NCI-H748 (cell line): ENCODE measurements at regions not wholly inside any gene's neighbourhood (a gene's known extent, or its start where the extent isn't known, plus 50 kb on each side); places are given as distances from the start of the nearest gene placed in this dataset.
"Not testable (repeated sequence)": the region's sequence is repeated elsewhere in the genome, so short reads cannot be mapped to it uniquely, and the experiment has no call there.

Source experiments
- DNase-seq: peaks from one replicate; lab custom pipeline; 2025; ENCODE audit not compliant: unreplicated experiment; lab: John Stamatoyannopoulos, UW

DNA sequence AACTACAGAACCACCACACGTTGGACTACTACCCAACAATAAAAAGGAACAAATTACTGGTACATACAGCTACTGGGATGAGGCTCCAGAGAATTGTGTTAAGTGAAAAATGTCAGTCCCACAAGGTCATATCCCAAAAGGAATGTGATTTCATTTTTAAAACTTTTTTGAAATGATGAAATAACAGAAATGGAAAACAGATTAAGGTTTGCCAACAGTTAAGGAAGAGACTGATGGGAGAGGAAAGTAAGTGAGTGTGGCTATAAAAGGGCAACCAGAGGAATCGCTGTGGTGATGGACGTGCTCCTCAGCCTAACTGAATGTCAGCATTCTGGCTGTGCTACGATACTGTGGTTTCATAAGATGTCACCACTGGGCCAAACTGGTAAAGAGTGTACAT lies 512.8 kb downstream of the UQCRFS1 start:
- DNase-seq: no peak

DNA sequence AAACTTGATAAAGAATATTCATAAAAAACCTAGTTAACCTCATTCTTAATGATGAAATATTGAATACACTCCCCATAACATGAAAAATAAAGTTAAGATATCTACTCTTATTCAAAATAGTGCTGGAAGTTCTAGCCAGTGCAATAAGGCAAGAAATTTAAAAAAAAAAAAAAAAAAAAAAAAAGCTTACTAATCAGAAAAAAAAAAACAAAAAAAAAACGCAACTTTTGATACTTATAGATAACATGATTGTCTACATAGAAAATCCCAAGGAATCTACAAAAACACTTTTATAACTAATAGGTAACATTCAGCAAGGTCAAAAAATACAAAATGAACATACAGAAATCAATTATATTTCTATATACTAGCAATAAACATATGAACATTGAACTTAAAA lies 515.6 kb downstream of the UQCRFS1 start:
- DNase-seq: no peak

DNA sequence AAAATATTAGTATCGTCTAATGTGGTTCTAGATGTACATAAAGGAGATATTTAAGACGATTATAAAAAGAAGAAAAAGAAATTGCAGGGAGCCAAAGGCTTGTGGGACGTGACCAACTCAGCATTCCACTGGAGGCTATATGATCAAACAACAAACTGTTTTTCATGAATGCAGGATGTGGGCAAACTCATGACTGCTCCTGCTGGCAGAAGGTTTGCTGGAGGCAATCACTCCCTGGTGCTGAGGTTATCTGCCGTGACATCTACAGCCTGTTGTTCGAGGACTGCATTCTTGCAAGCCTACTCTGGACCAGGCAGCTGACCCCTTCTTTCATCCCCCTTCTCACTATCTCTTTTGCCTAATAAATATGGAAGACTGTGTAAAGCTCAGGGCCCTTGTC lies 518.1 kb downstream of the UQCRFS1 start:
- DNase-seq: no peak

DNA sequence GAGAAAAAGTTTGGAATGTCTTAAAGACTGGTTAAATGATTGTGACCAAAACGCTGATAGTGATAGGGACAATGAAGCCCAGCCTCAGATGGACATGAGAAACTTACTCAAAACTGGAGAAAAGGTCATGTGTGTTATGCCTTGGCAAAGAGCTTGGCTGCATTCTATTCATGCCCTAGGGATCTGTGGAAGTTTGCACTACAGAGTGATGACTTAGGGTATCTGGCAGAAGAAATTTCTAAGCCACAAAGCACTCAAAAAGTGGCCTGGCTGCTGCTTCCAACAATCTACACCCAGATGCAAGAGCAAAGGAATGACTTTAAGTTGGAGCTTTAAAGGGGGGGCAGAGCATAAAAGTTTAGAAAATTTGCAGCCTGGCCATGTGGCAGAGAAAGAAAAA lies 521.3 kb downstream of the UQCRFS1 start:
- DNase-seq: no peak

DNA sequence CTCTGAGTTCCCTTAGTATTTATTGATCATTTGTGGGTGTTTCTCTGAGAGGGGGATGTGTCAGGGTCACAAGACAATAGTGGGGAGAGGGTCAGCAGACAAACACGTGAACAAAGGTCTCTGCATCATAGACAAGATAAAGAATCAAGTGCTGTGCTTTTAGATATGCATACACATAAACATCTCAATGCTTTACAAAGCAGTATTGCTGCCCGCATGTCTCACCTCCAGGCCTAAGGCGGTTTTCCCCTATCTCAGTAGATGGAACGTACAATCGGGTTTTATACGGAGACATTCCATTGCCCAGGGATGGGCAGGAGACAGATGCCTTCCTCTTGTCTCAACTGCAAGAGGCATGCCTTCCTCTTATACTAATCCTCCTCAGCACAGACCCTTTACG lies 523.5 kb downstream of the UQCRFS1 start:
- not testable (repeated sequence) for DNase-seq

DNA sequence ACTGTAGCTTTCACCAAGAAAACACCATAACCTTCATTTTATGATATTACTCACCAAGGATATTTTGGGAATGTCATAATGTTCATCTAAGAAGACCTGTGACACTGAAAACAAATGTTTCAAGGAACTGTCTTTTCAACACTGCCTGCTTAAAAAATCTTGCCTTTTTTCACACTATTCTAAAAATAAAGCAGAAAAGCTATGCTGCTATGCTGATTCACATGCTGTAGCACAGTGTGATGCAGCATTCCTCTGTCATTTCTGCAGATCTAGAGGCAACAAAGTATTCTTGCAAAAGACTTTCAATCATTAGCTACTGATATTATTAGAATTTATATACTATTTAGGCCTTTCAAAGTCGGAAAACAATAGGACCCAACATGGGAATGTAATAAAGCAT lies 525.7 kb downstream of the UQCRFS1 start:
- DNase-seq: no peak

DNA sequence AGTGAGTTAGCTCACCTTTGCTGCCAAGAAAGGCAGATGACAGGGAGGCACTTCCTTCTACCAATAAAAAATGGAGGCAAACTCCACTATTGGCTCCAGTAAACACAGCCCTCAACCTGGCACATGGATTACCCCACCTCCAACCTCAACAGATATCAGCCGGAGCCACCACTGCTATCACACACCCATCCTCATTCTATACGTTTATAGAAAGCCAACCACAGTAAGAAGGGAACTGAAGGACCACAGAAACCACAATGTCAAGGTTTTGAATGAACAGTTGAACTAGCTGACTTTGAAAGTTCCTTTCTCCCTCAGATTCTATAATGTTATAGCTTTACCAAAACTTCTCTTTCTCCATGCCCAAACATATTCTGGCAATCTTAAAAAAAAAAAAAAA lies 526.2 kb downstream of the UQCRFS1 start:
- DNase-seq: no peak

DNA sequence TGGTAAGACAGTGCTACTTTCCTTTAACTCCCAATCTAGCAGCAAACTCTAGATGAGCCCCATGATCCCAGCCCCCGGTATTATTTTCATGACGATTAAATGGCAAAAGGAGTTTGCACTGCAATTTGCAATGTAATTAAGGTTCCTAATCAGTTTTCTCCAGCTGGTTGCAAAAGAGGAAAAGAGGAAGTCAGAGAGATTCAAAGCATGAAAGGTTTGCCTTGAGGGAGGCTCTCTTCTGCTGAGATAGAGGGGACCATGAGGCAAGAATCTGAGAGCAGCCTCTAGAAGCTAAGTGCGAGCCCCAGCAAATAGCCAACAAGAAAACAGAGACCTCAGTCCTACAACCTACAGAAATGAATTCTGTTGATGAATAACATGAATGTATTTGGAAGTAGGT lies 527.1 kb downstream of the UQCRFS1 start:
- DNase-seq: no peak

DNA sequence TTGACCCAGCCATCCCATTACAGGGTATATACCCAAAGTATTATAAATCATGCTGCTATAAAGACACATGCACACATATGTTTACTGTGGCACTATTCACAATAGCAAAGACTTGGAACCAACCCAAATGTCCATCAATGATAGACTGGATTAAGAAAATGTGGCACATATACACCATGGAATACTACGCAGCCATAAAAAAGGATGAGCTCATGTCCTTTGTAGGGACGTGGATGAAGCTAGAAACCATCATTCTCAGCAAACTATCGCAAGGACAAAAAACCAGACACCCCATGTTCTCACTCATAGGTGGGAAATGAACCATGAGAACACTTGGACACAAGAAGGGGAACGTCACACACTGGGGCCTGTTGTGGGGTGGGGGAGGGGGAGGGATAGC lies 527.9 kb downstream of the UQCRFS1 start:
- not testable (repeated sequence) for DNase-seq

DNA sequence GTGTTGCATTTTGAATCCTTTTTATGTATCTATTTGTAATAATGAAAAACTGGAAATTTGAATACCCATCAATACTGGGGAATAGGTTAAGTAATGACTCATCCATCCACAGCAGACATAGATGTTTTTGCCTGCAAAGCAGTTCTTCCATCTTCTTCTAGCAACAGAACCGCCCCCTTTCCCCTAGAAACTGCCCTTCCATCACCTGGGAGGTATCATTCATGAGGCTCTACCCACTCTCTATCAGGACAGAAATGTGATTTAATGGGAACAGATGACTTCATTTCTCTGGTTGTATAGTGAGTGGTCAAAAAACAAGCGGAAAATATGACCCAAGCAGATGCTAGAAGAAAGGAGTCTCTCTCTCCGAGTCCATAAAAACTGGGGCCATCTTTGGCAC lies 532.8 kb downstream of the UQCRFS1 start:
- no peak for DNase-seq

DNA sequence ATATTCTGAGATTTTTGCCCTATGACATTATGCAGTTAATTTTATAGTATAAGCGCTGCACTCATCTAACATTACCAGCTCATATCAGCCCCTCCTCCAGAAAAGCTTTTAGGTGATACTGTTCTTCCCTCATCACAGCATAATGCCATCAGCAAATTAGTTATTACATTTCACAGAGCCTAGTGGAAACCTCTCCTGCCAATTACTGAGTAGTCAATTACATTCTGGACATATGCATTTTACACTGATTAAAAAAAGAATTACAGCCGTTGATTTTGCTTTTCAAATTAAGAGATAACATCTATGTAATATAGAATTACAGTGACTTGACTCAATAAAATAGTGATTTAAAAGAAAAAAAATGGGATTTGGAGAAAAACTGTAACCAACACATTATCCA lies 542.1 kb downstream of the UQCRFS1 start:
- no peak for DNase-seq

DNA sequence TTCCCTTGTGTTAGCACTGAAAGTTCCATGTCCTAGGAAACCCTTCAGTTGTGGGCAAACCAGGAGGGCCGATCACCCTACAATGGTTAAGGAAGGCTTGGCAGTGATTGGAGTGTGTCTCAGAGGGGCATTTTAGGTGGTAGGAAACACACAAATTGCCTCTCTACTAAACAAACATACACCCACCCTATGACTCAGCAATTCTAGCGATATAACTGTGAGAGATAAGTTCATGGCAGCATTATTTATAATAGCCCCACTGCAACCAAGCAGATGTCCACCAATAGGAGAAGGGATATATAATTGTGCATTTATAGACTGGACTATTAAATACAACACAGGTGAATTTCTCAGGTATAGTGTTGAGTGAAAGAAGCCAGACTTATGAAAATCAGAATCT lies 543.1 kb downstream of the UQCRFS1 start:
- no peak for DNase-seq

DNA sequence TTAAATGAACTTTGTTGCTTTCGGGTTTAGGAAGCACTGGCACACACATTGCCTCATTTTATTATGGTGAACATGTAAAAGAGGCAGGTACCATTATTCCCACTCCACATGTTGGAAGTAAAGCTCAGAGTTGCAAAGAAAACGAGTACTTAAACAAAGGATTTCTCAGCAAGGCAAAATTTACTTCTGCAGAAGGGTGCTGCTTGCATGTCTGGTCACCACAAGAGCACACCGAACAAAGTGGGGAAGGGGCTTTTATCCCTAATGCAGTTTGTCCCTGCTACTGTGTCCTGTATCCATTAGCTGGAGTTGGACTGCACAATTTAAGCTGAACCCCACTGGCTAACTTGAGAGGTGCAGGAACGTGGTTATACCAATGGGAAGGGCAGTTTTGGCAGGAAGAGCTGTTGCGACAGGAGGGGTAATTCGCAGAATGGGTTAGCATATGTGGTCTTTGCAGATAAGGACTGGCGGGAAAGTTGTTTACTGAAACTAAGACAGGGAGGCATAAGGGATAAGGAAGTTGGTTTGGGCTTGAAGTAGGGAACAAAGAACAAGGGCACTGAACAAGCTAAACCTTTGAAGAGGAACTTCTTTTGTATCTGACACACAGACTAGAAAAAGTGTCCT lies 545.5 kb downstream of the UQCRFS1 start:
- no peak for DNase-seq

DNA sequence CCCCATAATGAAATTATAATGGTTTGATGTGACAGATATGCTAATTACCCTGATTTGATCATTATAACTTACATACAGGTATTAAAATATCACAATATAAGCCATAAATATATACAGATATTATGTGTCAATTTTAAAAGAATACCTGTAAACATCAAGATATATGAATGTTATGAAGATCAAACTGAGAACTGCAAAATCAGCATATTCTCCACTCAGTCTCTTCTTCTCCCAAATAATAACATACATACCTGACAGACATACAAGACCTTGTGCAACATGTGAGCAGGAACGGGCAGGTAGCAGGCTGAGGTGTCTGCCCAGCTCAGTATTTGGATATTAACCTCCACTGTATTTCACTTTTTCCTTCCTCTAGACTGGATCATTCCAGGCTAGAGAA lies 547.2 kb downstream of the UQCRFS1 start:
- no peak for DNase-seq

DNA sequence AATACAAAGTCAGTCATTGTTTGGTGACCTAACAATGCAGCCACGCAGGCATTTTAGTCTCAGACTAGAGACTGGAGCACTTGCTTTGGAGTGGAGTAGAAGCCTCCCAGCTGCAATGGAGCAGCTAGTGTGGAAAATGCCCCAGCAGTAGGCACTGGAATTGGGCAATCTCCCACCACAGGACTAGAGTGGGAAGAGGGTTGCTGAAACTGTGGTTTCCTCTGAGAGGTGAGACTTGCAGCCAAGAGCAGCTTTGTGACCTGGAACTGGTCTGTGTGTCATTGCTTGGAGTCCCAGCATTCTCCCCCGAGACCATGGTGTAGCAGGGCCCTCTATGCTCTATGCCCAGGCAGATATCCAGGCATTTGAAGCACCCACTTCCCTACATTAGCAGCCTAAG lies 556.3 kb downstream of the UQCRFS1 start:
- DNase-seq: no peak

DNA sequence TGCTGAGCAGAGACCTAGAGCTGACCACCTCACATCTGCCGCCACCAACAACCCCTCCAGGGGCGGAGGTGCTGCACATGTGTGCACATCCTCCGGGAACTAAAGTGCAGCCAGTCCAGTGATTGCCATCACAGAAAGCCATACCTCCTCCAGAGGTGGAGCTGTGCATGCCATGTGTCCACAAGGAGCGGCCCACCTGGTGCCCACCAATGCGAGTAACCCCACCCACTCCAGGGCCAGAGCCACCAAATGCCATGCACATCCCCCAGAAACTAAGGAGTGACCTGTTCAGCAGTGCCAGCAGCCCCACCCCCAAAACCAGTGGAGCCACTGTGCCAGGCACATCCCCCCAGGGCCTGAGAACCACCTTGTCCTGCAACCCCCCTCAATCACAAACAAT lies 557.9 kb downstream of the UQCRFS1 start:
- DNase-seq: no peak

DNA sequence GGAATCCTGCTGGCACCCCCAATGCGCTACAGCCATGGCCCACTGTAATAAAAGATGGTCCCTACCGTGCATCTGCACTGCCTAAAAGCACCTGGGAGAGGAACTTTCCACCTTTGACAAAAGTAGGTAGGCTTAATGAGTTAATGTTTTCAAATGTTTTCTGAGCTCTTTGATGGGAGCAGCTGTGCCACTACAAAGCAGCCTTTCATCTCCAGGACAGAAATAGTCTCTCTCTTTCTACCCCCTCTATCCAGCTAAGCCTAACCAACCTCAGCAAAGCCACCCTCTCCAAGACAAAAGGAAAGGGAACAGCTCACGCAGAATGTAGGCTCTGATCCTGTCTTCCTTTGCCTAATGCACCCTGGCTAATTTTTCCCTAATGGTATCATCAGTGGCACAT lies 560.2 kb downstream of the UQCRFS1 start:
- DNase-seq: no peak

DNA sequence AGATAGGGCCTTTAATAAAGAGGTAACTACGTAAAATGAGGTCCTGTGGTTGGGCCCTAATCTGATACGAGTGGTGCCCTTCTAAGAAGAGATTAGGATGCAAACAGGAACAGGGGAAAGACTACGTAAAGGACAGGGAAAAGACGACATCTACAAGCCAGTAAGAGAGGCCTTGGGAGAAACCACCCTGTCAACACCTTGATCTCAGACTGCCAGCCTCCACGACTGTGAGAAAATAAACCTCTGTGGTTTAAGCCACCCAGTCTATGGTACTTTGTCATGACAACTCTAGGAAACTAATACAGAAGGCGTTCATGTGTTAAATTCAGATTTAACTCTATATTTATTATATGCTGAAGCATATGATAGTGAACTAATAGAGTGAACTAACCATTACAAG lies 566.3 kb downstream of the UQCRFS1 start:
- no peak for DNase-seq

DNA sequence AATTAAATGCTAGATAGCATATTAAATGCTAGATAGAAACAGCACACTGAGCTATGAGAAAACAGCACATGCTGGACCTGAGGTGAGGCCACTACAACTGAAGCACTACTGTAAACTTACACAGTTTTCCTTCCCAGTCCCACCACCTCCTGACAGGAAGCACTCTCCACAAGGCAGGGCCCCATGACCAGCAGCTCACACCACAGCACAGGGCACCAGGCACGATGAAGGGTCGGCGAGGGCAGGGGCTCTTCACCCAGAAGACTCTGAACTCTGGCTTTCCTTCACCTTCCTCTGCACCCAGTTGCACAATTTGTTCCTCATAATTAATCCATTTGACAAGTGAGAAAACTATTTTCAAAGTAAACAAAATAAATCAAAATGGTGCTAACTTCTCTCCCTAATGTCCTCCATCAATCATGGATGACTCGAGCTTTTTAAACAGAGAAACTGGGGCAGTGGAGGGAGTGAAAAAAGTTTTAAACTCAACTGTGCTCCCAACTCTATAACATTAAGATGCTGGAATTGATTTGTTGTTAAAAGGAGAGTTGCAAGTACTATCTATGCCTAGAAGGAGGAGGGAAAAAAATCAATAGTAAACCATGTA lies 568.7 kb downstream of the UQCRFS1 start:
- no peak for DNase-seq

DNA sequence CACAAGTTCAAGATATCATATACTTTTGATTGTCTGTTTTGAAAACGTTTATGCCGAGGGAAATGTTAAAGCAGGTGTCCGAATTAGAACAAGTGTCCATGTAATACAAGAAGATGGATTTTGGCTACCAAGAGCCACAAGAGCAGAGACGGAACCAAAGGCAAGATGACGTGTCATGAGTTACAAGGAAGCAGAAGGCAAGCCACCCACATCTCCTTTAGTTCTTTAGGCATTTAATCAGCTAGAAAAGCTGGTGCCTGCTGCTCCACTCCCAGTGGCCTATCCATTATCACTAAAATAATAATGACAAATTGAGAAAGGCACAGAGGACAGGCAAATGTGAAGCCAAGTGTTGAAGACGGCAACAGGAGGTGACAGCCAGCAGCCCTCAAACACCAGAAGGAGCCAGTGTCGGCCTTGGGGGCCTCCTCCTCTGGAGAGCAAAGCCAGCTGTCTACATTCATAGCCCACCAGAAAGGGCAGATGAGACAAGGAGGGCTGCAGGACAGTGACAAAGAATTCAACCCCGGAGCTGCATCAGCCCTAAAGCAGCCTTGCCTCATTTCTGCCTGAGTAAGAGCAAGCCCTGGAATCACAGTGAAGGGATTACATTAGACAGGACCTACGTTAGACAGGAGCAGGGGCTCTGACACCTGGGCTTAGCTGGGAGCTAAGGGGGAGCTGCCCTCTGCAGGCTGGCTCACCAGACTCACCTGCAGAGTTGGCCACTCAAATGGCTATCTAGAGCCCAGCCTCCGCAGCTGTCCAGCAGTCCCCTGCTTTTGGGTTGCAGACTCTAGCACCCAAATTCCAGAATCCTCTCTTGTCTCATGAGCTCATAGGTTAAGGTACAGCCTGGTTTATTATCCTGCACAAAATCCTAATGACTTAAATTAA lies 569.9 kb downstream of the UQCRFS1 start:
- no peak for DNase-seq

DNA sequence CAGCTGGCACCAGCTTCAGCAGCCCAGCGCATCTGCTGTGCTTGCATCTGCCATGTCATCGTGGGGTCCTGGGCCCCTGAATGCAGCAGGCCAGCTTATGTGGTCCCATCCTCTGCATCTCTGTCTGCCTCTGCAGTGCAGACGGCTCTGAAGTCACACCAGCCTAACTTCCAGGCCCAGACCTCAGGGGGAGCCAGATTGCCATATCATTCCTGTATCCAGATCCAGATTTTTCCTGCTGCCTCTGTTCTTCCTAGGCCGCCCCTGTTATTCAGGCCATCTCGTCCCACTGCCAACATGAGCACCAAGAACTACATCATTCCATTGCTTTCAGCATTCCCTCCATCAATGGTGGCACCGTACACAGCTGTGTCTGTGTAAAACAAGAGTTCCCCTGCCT lies 571.6 kb downstream of the UQCRFS1 start:
- DNase-seq: no peak

DNA sequence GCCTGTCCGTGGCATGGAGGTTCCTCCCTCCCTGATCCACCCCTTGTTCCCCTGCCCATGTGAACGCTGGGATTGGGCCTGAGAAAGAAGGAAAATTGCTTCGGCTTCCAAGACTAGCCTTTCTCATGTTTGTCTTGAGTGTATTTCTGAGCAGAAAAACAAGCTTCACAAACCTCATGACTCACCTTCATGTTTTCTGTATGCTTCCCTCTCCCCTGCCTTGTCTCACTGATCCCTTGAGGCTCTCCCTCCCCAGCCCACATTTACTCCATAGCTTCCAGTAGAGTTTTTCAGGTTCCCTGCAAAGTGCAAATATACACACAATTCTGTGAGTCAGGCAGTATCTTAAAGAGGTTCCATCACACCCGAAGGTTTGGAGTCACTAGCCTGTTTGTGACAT lies 572.4 kb downstream of the UQCRFS1 start:
- no peak for DNase-seq
